ENCODE measurements at regions not wholly inside any gene's neighbourhood (a gene's known extent, or its start where the extent isn't known, plus 50 kb on each side); places are given as distances from the start of the nearest gene placed in this dataset. TPM values are rescaled to one million over a fixed set of nuclear protein-coding genes. Genes with fewer than 3 reads are reported as not detected.

GRCh38 chr10:79013406-79013987, 55.3 kb upstream of the ZMIZ1 start:
- WGBS, 2 donors: 62 to 63% methylated on average over 12 of the region's 12 CpGs
- Histone ChIP-seq H3K4me1 (peaks cover 0 to 33% (median 5%) of the 10 kb centered on the region in 4 donors), H3K4me3 (no peak overlapping the region), H3K36me3 (no peaks in the 10 kb centered on the region), H3K27me3 (no peaks in the 10 kb centered on the region), H3K9me3 (peaks cover 0 to 8% (median 0%) of the 10 kb centered on the region in 4 donors), H3K27ac (peak overlapping the region in 3 of 4 donors; percentile 5 to 84 (median 76))
- no peak for DNase-seq (ENCODE audit: low spot score in 2 of 2)
- no peak for TF ChIP-seq EP300 (IDR thresholded peaks at IDR 0.05)
- TF ChIP-seq POLR2A (IDR thresholded peaks at IDR 0.05): no peak
- no peak for TF ChIP-seq CTCF (IDR thresholded peaks at IDR 0.05)

GRCh38 chr10:79014796-79015195, 54.0 kb upstream of the ZMIZ1 start:
- H3K27ac ChIP-seq: peak overlapping the region; percentile 7 to 84 (median 53)

GRCh38 chr10:79017882-79018520, 50.8 kb upstream of the ZMIZ1 start:
- H3K9me3 ChIP-seq: peaks cover 0 to 8% (median 0%) of the 10 kb centered on the region in 4 donors
- no peak overlapping the region for H3K4me3 ChIP-seq
- no peaks in the 10 kb centered on the region for H3K27me3 ChIP-seq
- no peak for DNase-seq (ENCODE audit: low spot score in 2 of 2)
- no peak overlapping the region for H3K27ac ChIP-seq
- TF ChIP-seq CTCF (IDR thresholded peaks at IDR 0.05) (no peak), EP300 (IDR thresholded peaks at IDR 0.05) (no peak), POLR2A (IDR thresholded peaks at IDR 0.05) (no peak)
- WGBS, 2 donors: 86 to 88% methylated on average over 3 to 4 of the region's 4 CpGs
- no peaks in the 10 kb centered on the region for H3K36me3 ChIP-seq
- H3K4me1 ChIP-seq: peaks cover 0 to 42% (median 10%) of the 10 kb centered on the region in 4 donors

More at GRCh38 chr10:79014796-79015195, 54.0 kb upstream of the ZMIZ1 start:
- no peaks in the 10 kb centered on the region for H3K36me3 ChIP-seq
- H3K9me3 ChIP-seq: peaks cover 0 to 8% (median 0%) of the 10 kb centered on the region in 4 donors
- peaks cover 0 to 34% (median 5%) of the 10 kb centered on the region in 4 donors for H3K4me1 ChIP-seq
- H3K4me3 ChIP-seq: no peak overlapping the region
- no peaks in the 10 kb centered on the region for H3K27me3 ChIP-seq
- WGBS, 2 donors: 100% methylated on average over 1 of the region's 1 CpG
- no peak for DNase-seq (ENCODE audit: low spot score in 2 of 2)
- TF ChIP-seq CTCF (IDR thresholded peaks at IDR 0.05) (no peak), EP300 (IDR thresholded peaks at IDR 0.05) (no peak), POLR2A (IDR thresholded peaks at IDR 0.05) (no peak)

GRCh38 chr10:79018521-79019011, 50.2 kb upstream of the ZMIZ1 start:
- H3K4me3 ChIP-seq: no peak overlapping the region
- H3K27ac ChIP-seq: no peak overlapping the region
- 75 to 91% methylated on average over 5 of the region's 5 CpGs for WGBS, 2 donors
- DNase-seq (ENCODE audit: low spot score in 2 of 2): no peak
- H3K9me3 ChIP-seq: peaks cover 0 to 8% (median 0%) of the 10 kb centered on the region in 4 donors
- no peaks in the 10 kb centered on the region for H3K36me3 ChIP-seq
- no peaks in the 10 kb centered on the region for H3K27me3 ChIP-seq
- peaks cover 0 to 41% (median 9%) of the 10 kb centered on the region in 4 donors for H3K4me1 ChIP-seq
- TF ChIP-seq EP300 (IDR thresholded peaks at IDR 0.05) (no peak), CTCF (IDR thresholded peaks at IDR 0.05) (no peak), POLR2A (IDR thresholded peaks at IDR 0.05) (no peak)

Small RNAs in the stretch of these regions (small RNA-seq; reads per million reads assigned to genes)
- gene RF00056: not detected

All from tibial nerve (tissue), 4 donors.